Prostate gland (tissue), 2 donors: ENCODE measurements at regions not wholly inside any gene's neighbourhood (a gene's known extent, or its start where the extent isn't known, plus 50 kb on each side); places are given as distances from the start of the nearest gene placed in this dataset.
"Not testable (repeated sequence)": the region's sequence is repeated elsewhere in the genome, so short reads cannot be mapped to it uniquely, and the experiment has no call there.

Experiments
- POLR2A ChIP-seq: fragments of 450-650 bp; IDR thresholded peaks from one replicate; pipeline ENCODE4 v1.6.1; 2016; ENCODE audit warnings: antibody characterized with exemption, mild to moderate bottlenecking
- POLR2AphosphoS5 ChIP-seq: sonication (generic); formaldehyde crosslinking; IDR thresholded peaks from one replicate; pipeline ENCODE4 v1.6.1; 2017; ENCODE audit warnings: antibody characterized with exemption
- TF ChIP-seq, protein P1 (sequence below), 4 experiments: fragments of 200-600 bp in 2 of 4; fragments of 450-650 bp in 2 of 4; sonication (generic) in 2 of 4; IDR thresholded peaks; 1 replicate in 3 of 4; 2 replicates in 1 of 4; pipeline ENCODE4 v1.5.1; 2016 to 2019; ENCODE audit warnings: antibody characterized with exemption in 4 of 4, mild to moderate bottlenecking in 2 of 4, moderate library complexity in 2 of 4

- TF ChIP-seq, protein P1, sequence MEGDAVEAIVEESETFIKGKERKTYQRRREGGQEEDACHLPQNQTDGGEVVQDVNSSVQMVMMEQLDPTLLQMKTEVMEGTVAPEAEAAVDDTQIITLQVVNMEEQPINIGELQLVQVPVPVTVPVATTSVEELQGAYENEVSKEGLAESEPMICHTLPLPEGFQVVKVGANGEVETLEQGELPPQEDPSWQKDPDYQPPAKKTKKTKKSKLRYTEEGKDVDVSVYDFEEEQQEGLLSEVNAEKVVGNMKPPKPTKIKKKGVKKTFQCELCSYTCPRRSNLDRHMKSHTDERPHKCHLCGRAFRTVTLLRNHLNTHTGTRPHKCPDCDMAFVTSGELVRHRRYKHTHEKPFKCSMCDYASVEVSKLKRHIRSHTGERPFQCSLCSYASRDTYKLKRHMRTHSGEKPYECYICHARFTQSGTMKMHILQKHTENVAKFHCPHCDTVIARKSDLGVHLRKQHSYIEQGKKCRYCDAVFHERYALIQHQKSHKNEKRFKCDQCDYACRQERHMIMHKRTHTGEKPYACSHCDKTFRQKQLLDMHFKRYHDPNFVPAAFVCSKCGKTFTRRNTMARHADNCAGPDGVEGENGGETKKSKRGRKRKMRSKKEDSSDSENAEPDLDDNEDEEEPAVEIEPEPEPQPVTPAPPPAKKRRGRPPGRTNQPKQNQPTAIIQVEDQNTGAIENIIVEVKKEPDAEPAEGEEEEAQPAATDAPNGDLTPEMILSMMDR (IDR thresholded peaks at IDR 0.05): not testable (repeated sequence)
- not testable (repeated sequence) for TF ChIP-seq POLR2AphosphoS5, POLR2A
These were observed 107.2 kb downstream of the TMEM121 start for GRCh38 chr14:105633596-105633995.
